OCI-M2 (cell line): ENCODE measurements at regions not wholly inside any gene's neighbourhood (a gene's known extent, or its start where the extent isn't known, plus 50 kb on each side); places are given as distances from the start of the nearest gene placed in this dataset.
"Not testable (repeated sequence)": the region's sequence is repeated elsewhere in the genome, so short reads cannot be mapped to it uniquely, and the experiment has no call there.

Source experiments
- DNase-seq: peaks from one replicate; lab custom pipeline; 2025; ENCODE audit not compliant: unreplicated experiment; lab: John Stamatoyannopoulos, UW

GRCh38 chr15:35286721-35287120 is 201.6 kb upstream of the NANOGP8 start:
- no peak for DNase-seq

- DNase-seq: no peak
Measured at GRCh38 chr15:35282965-35283496, 197.9 kb upstream of the NANOGP8 start.

- DNase-seq: no peak
Measured at GRCh38 chr15:35281515-35281914, 196.4 kb upstream of the NANOGP8 start.

GRCh38 chr15:35279811-35280210 is 194.7 kb upstream of the NANOGP8 start:
- no peak for DNase-seq

GRCh38 chr15:35271371-35272043 is 186.4 kb upstream of the NANOGP8 start:
- no peak for DNase-seq

- DNase-seq: no peak
Measured at GRCh38 chr15:35260941-35261340, 175.8 kb upstream of the NANOGP8 start.

GRCh38 chr15:35260274-35260673 is 175.2 kb upstream of the NANOGP8 start:
- DNase-seq: not testable (repeated sequence)

GRCh38 chr15:35256551-35256950 is 171.5 kb upstream of the NANOGP8 start:
- DNase-seq: no peak

- DNase-seq: no peak
Measured at GRCh38 chr15:35256141-35256540, 171.0 kb upstream of the NANOGP8 start.

GRCh38 chr15:35254908-35255307 is 169.8 kb upstream of the NANOGP8 start:
- DNase-seq: not testable (repeated sequence)

- DNase-seq: no peak
Measured at GRCh38 chr15:35254062-35254461, 169.0 kb upstream of the NANOGP8 start.

- DNase-seq: no peak
Measured at GRCh38 chr15:35252351-35252865, 167.3 kb upstream of the NANOGP8 start.

GRCh38 chr15:35247150-35247549 is 162.1 kb upstream of the NANOGP8 start:
- DNase-seq: no peak

GRCh38 chr15:35246451-35246850 is 161.4 kb upstream of the NANOGP8 start:
- no peak for DNase-seq

GRCh38 chr15:35245681-35246080 is 160.6 kb upstream of the NANOGP8 start:
- DNase-seq: not testable (repeated sequence)

- no peak for DNase-seq
Measured at GRCh38 chr15:35244227-35244626, 159.1 kb upstream of the NANOGP8 start.

GRCh38 chr15:35243758-35244157 is 158.7 kb upstream of the NANOGP8 start:
- no peak for DNase-seq

GRCh38 chr15:35239693-35240092 is 154.6 kb upstream of the NANOGP8 start:
- not testable (repeated sequence) for DNase-seq

GRCh38 chr15:35238448-35238847 is 153.4 kb upstream of the NANOGP8 start:
- not testable (repeated sequence) for DNase-seq

- no peak for DNase-seq
Measured at GRCh38 chr15:35229085-35229484, 144.0 kb upstream of the NANOGP8 start.

GRCh38 chr15:35218215-35218614 is 133.1 kb upstream of the NANOGP8 start:
- DNase-seq: no peak

GRCh38 chr15:35215093-35215492 is 130.0 kb upstream of the NANOGP8 start:
- no peak for DNase-seq
